Fibroblast of upper back skin (primary cell): ENCODE measurements at regions not wholly inside any gene's neighbourhood (a gene's known extent, or its start where the extent isn't known, plus 50 kb on each side); places are given as distances from the start of the nearest gene placed in this dataset.

Experiments
- DNase-seq: peaks from one replicate; pipeline ENCODE4 v3.0.0-alpha.2; 2013

DNA sequence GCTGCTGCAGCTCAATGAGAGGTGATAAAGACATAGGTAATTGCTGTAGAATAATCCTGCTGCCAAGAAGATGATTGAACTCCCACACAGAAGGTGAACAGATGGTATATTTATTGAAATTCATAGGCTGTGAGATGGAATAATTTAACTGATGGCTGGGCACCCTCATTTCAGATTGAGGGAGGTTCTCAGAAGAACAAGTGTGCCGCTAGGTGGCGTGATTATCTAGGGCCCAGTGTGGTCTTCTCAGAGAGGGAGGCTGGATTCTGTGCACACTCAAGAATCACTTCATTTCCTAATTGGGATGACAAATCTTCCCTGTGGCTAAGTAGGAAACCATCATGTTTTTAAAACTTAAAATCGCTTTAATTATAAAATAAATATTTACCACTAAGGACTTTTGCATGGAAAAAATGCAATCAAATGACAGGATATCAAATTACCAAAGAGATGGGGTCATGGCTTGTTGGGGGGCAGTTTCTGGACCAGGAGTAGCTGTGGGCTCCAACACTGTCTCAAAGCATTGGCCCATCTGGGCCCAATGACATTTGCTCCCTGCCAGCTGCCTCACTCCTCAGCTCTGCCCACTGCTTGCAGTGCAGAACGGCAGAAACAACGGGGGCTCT, 132.3 kb downstream of the SNAPC1 start:
- DNase-seq, result peak; percentile 61

DNA sequence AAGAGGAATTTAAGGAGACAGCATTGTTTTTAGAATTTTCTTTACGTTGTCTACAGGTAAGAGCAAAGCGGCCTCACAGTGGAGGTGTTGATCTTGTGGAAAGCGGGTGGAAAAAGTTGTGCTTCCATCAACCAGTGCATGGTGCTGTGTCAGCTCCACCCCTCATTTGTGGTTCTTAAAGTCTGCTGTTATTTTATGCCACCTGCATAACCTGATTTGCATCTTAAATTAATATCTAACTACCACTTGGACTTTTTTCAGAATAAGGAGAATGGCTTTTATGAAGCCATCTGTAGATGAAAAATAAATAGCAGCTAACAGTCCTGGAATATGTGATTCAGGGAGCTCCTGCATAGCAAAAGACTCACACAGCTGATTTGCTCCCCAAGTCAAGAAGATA, 135.1 kb downstream of the SNAPC1 start:
- no peak for DNase-seq

DNA sequence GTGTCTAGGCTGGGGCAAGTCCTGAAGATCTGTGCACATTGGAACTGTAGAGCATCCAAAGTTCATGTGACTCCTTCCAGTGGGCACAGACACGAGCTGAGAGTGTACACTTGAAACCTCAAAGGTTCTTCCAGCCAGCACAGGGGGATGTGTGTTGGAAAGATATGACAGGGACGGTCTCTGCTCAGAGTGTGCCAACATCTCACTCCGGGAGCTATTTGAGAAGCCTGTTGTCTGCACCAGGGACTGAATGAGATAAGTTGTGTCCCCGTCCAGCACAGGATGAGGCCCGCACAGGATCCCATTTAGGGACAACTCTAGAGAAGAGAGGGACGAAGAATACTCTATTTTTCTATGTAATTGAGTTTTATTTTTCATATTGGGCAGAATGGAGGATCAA, 136.3 kb downstream of the SNAPC1 start:
- DNase-seq, result no peak

DNA sequence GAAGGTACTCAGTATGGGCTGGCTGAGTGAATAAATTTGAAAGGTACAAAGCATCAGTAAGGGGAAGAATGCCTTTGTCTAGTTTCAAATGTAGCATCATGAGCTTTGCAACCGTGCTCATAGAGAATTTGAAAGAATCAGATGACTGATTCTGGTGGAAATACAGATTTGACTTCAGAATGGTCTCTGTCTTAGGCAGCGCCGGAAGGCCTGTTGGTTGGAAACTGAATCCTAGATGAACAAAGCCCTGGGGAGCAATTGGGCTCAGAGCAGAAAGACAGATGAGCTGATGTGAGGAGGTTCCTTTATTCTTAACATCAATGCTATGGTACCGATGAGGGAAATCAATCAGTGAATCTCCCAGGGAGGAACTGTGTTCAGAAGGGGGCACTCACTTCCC, 137.3 kb downstream of the SNAPC1 start:
- DNase-seq, result no peak

DNA sequence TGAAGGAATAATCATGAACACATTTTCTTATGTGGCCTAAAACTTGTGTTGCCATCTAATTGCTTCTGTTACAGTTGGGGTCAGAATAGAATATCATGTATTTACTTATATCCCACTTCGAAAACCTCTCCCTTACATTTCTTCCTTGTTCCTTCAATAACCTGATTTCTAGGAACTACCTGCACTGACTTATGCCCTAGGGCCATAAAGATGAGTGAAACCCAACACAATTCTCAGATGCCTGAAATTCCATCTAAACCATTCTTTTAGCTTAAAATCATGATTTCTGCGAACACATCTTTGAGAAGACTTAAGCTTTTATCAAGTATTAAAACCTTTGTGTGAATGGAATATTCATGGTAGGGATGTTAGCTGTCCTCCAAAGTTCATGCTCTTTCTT, 142.7 kb downstream of the SNAPC1 start:
- DNase-seq, result no peak

DNA sequence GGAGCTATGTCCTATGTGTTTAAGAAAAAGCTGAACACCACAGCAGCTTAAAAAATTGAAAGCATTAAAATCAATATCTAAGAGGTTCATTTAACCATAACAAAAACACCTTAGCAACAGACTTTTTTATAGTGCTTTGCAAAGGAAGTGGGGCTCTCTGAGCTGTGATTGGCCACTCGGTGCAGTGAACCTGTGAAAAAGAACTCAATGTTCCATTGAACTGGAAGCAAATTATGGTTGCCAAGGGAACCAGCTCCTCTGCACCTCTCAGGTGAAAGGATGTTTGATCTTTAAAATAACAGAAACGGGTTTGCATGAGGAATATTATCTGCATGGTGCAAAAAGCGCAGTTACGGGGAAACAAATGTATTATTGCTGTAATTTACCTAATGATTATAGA, 149.4 kb downstream of the SNAPC1 start:
- DNase-seq, result no peak

DNA sequence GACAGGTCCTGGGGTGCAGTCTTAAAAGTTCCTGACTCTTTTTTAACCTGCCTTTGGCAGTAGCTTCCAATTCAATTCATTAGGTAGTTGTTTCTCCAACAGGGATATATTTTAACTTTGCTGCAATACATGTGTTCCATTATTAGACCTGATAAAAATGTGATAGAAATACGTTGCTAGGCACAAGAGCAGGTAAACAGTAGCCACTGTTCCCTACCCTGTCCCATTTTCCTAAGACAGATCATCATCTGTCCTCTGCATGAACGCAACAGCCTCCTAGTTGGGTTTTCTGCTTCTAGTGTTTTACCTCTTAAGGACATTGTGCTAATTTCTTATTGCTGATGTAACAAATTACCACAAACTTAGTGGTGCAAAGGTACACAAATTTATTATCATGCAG, 156.8 kb downstream of the SNAPC1 start:
- DNase-seq, result no peak

DNA sequence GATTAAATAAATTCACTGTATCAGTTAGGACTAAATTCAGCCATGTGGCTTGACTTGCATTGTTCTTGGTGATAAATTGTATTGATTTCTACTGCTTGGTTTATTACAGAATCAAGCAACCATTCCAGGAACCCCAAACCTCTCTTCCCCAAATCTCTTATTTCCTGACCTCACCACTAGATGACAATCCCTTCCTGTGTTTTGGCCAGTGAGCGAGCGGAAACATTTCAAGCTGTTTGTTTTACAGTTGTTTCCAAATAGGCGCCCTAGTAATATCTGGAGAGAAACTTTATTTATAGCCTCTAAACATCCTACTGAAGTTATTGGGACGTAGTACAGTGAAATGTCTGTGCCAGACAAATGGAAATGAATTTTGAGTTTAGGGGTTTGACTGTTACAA, 161.1 kb downstream of the SNAPC1 start:
- DNase-seq, result peak; percentile 36

DNA sequence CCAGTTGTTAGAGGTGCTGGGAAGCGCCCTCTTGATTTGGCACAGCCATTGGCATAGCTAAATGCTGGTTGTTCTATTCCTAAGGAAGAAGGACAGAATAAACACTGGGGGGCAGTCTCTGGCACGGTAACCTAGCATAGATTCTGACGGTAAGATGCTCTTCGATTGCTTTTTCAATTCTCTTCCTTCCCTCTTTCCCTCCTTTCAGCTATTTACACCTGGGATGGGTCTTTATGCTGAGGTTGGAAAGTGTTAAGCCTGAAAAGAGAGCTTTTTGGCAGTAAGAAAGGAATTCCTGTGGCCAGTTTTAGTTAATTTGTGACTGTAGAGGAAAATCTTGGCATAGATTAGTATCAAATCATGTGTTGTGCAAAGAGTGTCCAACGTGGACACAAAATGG, 162.8 kb downstream of the SNAPC1 start:
- DNase-seq, result peak; percentile 27

DNA sequence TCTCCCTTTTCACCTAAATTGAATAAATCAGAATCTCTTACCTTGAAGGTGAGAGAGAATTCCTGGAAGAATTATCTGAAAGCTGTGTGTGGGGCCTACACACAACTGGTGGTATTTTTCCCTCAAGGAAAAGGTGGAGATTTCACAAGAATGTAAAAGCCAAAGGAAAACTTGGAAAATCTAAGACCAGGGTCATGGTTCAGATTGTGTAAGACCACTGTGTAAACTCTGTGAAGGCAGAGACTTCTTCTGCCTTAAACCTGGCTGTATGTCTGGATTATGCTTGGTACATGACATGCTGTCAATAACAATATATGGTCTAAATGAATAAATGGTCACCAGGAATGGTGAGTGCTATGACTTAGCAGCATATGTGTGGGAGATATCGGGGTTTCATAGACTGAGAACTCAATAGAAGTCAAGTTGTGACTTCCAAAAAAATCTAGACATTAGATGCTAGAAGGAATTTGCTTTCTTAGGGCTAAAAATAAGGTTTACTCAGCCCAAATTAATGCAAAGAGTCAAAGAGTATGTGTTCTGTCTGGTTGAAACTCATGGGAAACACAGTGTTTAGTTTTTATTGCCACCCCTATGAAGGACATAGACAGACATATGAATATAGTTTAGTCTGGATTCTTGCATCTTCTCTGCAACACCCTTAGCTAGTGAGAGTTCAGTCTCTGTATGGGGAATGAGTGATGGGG, 163.7 kb downstream of the SNAPC1 start:
- DNase-seq, result peak; percentile 54

DNA sequence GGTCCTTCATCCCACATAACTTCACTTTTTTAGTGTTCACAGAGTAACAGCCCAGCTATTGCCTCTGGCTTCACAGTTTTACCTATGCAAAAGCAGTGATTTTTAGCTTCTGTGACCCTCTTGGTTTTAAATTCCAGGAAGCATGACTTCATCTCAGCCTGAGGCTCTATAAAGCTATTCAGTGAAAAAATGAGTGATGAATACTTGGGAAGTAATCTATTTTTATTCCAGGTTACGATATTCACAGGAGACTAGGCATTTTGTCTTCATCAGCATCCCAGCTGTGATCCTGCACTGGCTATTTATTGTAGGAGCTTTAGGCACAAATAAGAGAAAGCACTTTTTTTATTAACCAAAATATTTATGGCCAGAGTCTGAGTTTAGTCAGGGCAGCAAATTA, 164.8 kb downstream of the SNAPC1 start:
- peak; percentile 74 for DNase-seq

DNA sequence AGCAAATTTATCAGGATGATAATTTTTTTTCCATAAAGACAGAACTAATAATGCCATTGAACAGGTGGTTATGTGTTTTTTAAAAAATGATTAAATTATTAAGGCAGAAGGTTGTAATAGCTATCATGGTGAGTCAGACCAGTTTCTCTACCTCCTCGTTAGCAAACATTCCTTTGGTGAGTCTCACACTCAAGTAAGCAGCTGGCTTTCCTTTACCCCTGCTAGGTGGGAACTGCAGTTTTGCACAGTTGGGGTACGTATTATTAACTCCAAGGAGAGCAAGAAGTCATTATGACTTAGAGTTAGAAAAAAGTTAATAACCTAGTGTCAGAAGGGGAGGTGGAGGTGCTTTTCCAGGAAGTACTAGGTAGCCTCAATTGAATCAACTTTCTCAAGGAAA, 165.3 kb downstream of the SNAPC1 start:
- peak; percentile 69 for DNase-seq

DNA sequence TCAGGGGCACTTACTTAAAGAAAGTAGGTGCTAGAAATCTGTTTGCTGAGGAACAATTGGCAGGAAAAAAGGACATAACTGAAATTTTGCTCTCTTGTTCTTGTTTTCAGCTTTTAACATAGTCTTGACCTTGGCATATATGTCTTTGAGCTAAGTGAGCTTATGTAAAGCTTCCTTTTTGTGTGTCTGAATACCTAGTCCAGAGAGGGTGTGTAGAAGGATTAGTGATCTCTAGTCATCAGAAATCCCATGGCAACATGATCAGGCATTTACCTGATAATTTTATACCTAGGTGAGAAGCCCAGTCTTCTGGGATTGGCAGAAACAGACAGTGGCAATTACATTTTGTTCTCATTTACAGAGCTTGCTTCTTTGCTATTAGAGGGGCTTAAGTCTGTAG, 166.1 kb downstream of the SNAPC1 start:
- DNase-seq, result no peak

DNA sequence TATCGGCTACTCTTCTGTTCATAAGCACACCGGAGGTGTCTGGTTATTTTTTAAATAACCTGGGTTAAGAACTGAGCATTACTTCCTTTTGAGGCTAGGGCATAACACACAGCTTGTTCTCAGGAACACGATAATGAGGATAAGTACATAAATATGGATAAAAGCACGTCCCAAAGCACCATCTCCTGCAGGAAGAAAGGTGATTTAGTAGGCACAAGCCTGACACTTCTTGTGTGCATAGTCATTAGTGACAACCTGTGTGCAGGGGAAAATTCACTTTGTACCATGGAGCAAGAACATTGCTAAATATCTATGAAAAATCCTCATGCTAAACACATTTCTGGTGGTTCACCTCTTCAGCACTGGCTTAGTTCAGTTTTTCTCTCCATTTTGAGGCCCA, 166.5 kb downstream of the SNAPC1 start:
- DNase-seq, result no peak

DNA sequence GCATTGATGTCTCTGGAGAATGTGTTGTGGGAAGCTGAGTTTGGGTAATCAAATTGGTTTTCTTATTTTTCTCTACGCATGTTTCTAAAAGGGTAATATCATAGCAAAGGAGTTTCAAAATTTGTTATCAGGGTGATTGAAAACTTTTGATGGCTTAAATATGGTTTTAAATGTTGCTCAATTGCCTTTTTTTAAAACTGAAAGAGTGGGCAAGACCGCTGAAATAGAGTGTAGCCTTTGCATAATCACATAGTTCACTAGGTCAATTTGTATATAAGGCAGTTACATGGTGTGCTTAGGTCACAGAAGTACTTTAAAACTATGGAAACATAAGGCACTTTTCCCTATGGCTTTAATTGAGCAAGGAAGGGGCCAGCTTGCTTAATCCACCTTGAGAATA, 167.4 kb downstream of the SNAPC1 start:
- no peak for DNase-seq

DNA sequence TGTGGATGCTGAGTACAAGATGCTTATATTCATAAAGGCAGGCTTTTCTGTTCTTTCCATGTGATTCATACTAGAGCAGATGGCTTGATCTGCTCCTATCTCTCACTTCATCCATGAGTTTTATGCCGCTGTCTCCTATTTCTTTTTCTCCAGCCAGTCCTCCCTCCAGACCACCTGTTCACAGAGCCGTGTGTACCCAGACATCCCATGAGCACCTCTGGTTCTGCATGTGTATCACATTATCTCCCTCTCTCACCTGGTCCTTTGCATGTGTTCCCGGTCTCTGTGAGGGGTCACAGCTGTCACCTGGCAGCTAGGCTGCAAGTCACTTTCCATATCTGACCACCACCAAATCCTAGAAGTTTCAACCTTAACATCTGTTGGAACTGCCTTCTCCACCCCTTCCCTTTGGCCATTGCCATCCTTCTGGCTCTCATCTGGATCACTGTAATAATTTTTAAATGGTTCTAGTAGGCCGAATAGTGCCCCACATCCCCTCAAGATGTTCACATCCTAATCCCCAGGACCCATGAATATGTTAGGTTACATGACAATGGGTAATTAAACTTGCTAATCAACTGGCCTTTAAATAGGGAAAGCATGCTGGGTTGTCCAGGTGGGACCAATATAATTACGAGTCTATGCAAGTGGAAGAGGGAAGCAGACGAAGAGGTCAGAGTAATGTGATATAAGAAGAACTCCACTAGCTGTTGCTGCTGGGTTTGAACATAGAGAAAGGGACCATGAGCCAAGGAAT, 168.1 kb downstream of the SNAPC1 start:
- DNase-seq, result no peak

DNA sequence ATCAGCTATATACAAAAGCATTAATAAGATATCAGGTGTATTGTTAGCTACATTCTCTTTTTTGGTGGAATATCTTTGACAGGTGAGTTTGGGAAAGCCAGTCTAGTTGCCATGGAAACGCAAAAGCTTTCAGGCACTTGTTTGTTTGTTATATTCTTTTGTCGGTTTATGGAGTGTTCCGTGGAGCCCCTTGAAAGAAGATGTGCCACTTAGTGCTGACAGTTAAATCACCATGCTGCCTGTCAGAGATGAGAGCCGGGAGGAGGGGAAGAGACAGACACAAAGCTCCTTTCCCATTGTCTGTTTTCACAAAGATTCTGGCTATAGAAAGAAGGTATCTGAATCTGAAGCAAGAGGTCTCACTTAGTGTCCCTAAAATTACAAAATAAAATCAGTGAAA, 170.8 kb downstream of the SNAPC1 start:
- no peak for DNase-seq

DNA sequence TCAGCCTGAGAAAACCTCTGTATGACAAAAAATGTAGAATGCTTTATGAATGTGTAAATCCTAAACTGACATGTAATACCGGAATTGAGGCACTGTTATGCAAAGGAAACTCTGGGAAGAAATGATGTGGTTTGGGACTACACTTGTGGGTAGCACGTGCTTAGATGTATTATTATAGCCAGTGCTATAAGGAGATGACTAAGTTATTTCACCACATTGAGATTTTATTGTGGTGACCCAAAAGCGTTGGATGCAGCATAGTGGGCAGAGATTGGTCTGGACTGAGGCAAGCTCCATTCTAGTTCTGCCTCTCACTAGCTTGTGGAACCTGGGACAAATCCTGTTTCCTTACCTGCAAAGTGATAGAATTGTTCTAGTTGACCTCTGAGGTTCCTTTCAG, 172.2 kb downstream of the SNAPC1 start:
- peak; percentile 93 for DNase-seq

DNA sequence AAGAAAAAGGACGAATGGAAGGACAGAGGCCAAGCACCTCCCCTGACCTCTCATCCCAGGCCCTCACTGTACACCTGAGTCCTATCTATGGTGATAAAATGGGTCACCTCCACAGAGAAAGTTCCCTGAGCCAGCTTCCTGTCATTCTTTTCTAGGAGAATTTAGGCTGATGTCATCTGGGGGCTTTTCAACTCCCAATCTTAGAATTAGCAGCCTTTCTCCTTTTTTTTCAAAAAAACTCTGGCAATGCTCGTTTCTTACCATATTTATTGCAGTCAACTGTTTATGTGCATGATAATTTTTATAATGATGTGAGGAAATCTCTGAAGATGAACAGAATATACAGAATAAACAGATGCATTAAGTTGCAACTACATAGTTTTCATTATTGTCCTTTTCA, 177.6 kb downstream of the SNAPC1 start:
- no peak for DNase-seq

DNA sequence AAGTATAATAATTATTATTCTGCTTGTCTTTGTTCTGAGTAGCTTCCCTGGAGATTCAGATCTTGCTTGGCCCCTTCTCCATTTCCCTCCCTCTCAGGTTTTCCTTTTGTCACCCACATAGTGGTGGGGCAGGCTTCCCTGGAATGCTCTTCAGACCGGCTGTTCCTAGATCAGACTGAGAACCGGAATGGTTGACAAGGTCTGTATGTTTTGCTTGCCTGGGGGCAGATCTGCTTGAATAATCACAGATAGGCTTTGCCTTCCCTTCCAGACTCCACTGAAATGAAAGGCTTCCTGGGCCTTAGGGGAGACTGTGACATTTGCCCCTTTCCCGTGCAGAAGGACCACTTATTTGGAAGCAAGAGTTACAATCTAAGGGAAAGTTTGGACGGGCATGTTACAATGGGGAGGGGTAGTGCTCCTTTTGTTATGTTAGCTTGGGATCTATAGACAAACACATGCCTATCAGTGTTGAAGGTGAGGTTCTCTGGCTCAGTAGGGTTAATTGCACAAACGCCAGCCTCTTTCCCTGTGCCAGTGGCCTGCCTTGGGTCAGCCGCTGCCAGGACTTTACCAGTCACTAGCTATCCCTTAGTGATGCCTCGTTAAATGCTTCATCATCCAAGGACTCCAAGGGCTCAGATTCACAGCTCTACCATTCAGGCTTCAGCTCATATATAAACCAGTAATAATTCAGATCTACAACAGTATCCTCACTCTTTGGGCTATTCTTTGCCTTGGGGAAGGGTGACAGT, 178.6 kb downstream of the SNAPC1 start:
- no peak for DNase-seq

DNA sequence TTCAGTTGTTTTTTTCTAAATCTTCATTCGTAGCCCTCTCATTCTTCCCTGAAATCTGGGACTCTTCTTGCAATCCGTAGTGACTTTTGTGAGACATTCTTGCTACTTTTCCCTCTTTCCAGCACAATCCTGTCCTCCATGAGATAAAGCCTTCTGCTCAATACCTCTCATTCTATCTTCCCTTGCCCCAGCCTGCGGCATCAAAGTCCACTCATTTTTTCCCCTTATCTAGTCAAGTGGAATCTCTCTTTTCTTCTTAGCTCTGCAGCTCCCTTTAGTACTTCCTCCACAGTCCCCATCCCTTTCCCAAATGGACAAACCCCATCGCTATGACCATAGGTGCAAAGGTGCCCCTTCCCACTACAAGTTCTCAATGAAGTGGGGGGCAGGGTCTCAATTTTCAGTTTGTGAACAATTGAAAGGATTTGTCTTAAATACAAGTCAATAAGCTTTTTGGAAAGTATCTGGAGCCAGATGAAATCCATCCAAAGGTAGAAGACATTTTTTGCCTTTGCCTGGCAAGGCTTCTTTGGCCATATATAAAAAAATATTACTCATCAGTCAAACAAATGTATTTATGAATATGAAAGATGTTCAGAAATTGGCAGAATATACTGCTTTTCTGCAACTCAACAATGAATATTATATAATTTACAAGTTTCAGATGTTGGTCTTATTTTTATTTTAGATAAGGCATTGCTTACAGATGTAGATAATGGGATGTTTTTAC, 179.4 kb downstream of the SNAPC1 start:
- no peak for DNase-seq

DNA sequence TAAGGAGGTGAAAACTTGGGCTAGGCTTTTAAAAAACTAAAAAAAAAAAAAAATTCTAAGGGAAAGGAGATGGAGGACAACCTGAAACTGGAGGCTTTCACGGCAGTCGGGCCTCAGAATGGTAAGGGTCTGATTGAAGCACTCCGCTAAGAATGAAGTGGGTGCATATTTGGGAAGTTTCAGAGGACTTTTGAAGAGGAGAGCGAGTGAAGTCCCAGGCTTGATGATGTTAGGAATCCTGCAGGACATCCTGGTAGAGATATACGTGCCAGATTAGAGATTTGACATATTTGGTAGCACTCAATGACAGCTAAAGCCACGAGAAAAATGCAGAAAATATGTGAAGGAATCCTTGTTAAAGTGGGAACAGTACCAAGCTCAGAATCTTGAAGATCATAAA, 186.2 kb downstream of the SNAPC1 start:
- DNase-seq, result no peak

DNA sequence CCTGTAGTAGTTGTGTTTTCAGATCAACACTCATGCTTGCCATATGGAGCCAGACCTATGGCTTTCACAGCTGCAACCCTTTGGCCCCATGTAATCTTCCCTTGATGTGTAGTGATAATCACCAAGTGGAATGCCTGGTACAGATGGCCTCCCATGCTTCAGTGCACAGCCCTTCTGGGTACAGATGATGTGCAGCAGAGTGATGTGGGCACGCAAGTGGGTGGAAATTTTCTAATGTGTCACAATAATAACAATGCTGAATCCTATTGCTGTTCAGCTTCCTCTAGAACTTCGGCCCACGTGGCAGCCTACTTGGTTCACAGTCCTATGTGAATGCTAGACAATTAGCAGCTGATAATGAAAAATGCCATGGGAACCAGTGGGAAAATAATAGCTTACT, 188.1 kb downstream of the SNAPC1 start:
- DNase-seq, result no peak
